Right lobe of liver (tissue), 4 donors: ENCODE measurements at regions not wholly inside any gene's neighbourhood (a gene's known extent, or its start where the extent isn't known, plus 50 kb on each side); places are given as distances from the start of the nearest gene placed in this dataset.

Source experiments
- POLR2A ChIP-seq: fragments of 450-650 bp; IDR thresholded peaks from one replicate; pipeline ENCODE4 v1.6.1; 2017; ENCODE audit warnings: antibody characterized with exemption, mild to moderate bottlenecking
- TF ChIP-seq, protein P1 (sequence below), 4 donors: fragments of 200-600 bp in 3 of 4; fragments of 450-650 bp in 1 of 4; IDR thresholded peaks; one replicate each; pipeline versions ENCODE4 v1.5.1 to v1.8.0; 2016 to 2022; ENCODE audit warnings: antibody characterized with exemption in 4 of 4, mild to moderate bottlenecking in 2 of 4
- donor health status: DM: no; HTN: no; CAD: no.
- donor health status: DM: no; HTN: no; CAD: no.
- donor health status: DM: no; HTN: yes; CAD: no.

DNA sequence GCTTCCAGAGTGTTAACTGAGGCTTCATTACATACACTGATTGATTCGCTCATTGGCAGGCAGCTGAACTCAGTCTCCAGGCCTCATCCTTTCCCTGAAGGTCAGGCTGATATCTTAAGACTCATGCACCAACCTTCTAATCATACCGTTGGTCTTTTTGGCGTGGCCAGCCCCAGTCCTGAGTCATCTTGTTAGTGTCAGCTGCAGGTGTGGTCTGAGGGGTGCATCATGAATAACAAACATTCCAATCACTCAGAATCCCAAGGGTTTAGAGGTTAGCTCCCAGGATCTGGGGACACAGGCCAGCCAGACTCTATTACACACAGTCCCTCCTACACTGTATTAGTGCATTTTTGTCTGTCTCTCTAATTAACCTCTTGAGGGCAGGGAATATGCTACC is 271.5 kb downstream of the HRH4 start:
- TF ChIP-seq, protein P1, sequence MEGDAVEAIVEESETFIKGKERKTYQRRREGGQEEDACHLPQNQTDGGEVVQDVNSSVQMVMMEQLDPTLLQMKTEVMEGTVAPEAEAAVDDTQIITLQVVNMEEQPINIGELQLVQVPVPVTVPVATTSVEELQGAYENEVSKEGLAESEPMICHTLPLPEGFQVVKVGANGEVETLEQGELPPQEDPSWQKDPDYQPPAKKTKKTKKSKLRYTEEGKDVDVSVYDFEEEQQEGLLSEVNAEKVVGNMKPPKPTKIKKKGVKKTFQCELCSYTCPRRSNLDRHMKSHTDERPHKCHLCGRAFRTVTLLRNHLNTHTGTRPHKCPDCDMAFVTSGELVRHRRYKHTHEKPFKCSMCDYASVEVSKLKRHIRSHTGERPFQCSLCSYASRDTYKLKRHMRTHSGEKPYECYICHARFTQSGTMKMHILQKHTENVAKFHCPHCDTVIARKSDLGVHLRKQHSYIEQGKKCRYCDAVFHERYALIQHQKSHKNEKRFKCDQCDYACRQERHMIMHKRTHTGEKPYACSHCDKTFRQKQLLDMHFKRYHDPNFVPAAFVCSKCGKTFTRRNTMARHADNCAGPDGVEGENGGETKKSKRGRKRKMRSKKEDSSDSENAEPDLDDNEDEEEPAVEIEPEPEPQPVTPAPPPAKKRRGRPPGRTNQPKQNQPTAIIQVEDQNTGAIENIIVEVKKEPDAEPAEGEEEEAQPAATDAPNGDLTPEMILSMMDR (IDR thresholded peaks at IDR 0.05): no peak
- TF ChIP-seq POLR2A: no peak
